ENCODE measurements at regions not wholly inside any gene's neighbourhood (a gene's known extent, or its start where the extent isn't known, plus 50 kb on each side); places are given as distances from the start of the nearest gene placed in this dataset.
"Not testable (repeated sequence)": the region's sequence is repeated elsewhere in the genome, so short reads cannot be mapped to it uniquely, and the experiment has no call there.

- DNase-seq (ENCODE audit: low read depth), result not testable (repeated sequence)
Observed at GRCh38 chr4:82301390-82301789, 72.4 kb downstream of the HNRNPD start.

GRCh38 chr4:82293304-82293703 is 80.5 kb downstream of the HNRNPD start:
- peak; percentile 27 for DNase-seq (ENCODE audit: low read depth)

- DNase-seq (ENCODE audit: low read depth), result no peak
Observed at GRCh38 chr4:82287720-82288119, 86.1 kb downstream of the HNRNPD start.

GRCh38 chr4:82284858-82285805 is 88.7 kb downstream of the HNRNPD start:
- peak; percentile 98 for DNase-seq (ENCODE audit: low read depth)

- no peak for DNase-seq (ENCODE audit: low read depth)
Observed at GRCh38 chr4:82284475-82284857, 89.3 kb downstream of the HNRNPD start.

- no peak for DNase-seq (ENCODE audit: low read depth)
Observed at GRCh38 chr4:82282875-82283274, 90.9 kb downstream of the HNRNPD start.

- DNase-seq (ENCODE audit: low read depth), result not testable (repeated sequence)
Observed at GRCh38 chr4:82279550-82279949, 94.2 kb downstream of the HNRNPD start.

- DNase-seq (ENCODE audit: low read depth), result no peak
Observed at GRCh38 chr4:82276332-82276640, 97.5 kb downstream of the HNRNPD start.

GRCh38 chr4:82275431-82276331 is 98.1 kb downstream of the HNRNPD start:
- DNase-seq (ENCODE audit: low read depth), result no peak

GRCh38 chr4:82274700-82275099 is 99.1 kb downstream of the HNRNPD start:
- not testable (repeated sequence) for DNase-seq (ENCODE audit: low read depth)

GRCh38 chr4:82272523-82272922 is 101.3 kb downstream of the HNRNPD start:
- DNase-seq (ENCODE audit: low read depth), result not testable (repeated sequence)

GRCh38 chr4:82271915-82272480 is 101.8 kb downstream of the HNRNPD start:
- not testable (repeated sequence) for DNase-seq (ENCODE audit: low read depth)

- DNase-seq (ENCODE audit: low read depth), result no peak
Observed at GRCh38 chr4:82268826-82269193, 105.0 kb downstream of the HNRNPD start.

GRCh38 chr4:82268050-82268825 is 105.6 kb downstream of the HNRNPD start:
- peak; percentile 48 for DNase-seq (ENCODE audit: low read depth)

GRCh38 chr4:82267506-82267905 is 106.3 kb downstream of the HNRNPD start:
- no peak for DNase-seq (ENCODE audit: low read depth)

- no peak for DNase-seq (ENCODE audit: low read depth)
Observed at GRCh38 chr4:82266345-82266744, 107.4 kb downstream of the HNRNPD start.

- DNase-seq (ENCODE audit: low read depth), result no peak
Observed at GRCh38 chr4:82261084-82261483, 112.7 kb downstream of the HNRNPD start.

- DNase-seq (ENCODE audit: low read depth), result no peak
Observed at GRCh38 chr4:82260632-82261031, 113.2 kb downstream of the HNRNPD start.

GRCh38 chr4:82256718-82257117 is 117.1 kb downstream of the HNRNPD start:
- no peak for DNase-seq (ENCODE audit: low read depth)

- no peak for DNase-seq (ENCODE audit: low read depth)
Observed at GRCh38 chr4:82255657-82256056, 118.1 kb downstream of the HNRNPD start.

- DNase-seq (ENCODE audit: low read depth), result no peak
Observed at GRCh38 chr4:82248903-82249632, 124.7 kb downstream of the HNRNPD start.
